ENCODE measurements at regions not wholly inside any gene's neighbourhood (a gene's known extent, or its start where the extent isn't known, plus 50 kb on each side); places are given as distances from the start of the nearest gene placed in this dataset.

DNA sequence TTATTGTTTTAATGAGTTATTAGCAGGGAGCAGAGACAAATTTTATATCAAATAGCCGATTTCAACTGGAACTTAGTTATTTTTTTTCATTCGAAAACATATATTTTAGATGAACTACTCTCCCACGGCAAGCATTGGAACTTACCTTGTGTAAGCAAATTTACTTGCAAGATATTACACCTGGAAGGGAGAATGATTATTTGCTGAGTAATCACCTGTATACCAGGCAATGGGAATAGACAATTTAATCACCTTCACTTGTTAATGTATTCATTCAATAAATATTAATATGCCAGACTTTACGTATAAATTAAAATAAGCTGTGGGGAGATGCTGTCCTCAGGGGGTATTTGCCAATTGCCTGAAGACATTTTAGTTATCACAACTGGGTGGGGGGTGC, 1069.9 kb upstream of the CHAC2 start:
- TF ChIP-seq EP300 (IDR thresholded peaks at IDR 0.05) (no peak), POLR2A (IDR thresholded peaks at IDR 0.05) (no peak)
- TF ChIP-seq, protein P1, sequence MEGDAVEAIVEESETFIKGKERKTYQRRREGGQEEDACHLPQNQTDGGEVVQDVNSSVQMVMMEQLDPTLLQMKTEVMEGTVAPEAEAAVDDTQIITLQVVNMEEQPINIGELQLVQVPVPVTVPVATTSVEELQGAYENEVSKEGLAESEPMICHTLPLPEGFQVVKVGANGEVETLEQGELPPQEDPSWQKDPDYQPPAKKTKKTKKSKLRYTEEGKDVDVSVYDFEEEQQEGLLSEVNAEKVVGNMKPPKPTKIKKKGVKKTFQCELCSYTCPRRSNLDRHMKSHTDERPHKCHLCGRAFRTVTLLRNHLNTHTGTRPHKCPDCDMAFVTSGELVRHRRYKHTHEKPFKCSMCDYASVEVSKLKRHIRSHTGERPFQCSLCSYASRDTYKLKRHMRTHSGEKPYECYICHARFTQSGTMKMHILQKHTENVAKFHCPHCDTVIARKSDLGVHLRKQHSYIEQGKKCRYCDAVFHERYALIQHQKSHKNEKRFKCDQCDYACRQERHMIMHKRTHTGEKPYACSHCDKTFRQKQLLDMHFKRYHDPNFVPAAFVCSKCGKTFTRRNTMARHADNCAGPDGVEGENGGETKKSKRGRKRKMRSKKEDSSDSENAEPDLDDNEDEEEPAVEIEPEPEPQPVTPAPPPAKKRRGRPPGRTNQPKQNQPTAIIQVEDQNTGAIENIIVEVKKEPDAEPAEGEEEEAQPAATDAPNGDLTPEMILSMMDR (IDR thresholded peaks at IDR 0.05): no peak
